HFFc6 (cell line): ENCODE measurements at regions not wholly inside any gene's neighbourhood (a gene's known extent, or its start where the extent isn't known, plus 50 kb on each side); places are given as distances from the start of the nearest gene placed in this dataset.

Experiments
- DNase-seq: peaks from one replicate; pipeline ENCODE4 v3.0.0-alpha.2; 2018
- H3K27ac Mint-ChIP-seq: 2 replicates; pipeline ENCODE4 v1.8.0; 2020; ENCODE audit warnings: mild to moderate bottlenecking, mixed read lengths
- H3K27me3 Mint-ChIP-seq: 2 replicates; pipeline ENCODE4 v1.8.0; 2021; ENCODE audit warnings: mild to moderate bottlenecking, moderate library complexity, mixed read lengths; ENCODE audit not compliant: insufficient read depth
- H3K36me3 Mint-ChIP-seq: 2 replicates; pipeline ENCODE4 v1.8.0; 2021; ENCODE audit warnings: low read depth, mixed read lengths
- H3K4me1 Mint-ChIP-seq: 2 replicates; pipeline ENCODE4 v1.8.0; 2020; ENCODE audit warnings: low read depth, mixed read lengths
- H3K4me3 Mint-ChIP-seq: 2 replicates; pipeline ENCODE4 v1.8.0; 2020; ENCODE audit warnings: mild to moderate bottlenecking, moderate library complexity, mixed read lengths
- H3K9me3 Mint-ChIP-seq: 2 replicates; pipeline ENCODE4 v1.8.0; 2020; ENCODE audit warnings: mild to moderate bottlenecking, mixed read lengths
- CTCF ChIP-seq: fragments of 200-600 bp; sonication (generic); IDR thresholded peaks from 2 replicates; pipeline ENCODE4 v1.5.0; 2021; ENCODE audit warnings: antibody characterized with exemption, mild to moderate bottlenecking

- H3K9me3 Mint-ChIP-seq: peaks cover 28% of the 10 kb centered on the region
- H3K4me3 Mint-ChIP-seq: no peak overlapping the region
- H3K27ac Mint-ChIP-seq: no peak overlapping the region
- DNase-seq: no peak
- H3K27me3 Mint-ChIP-seq: no peaks in the 10 kb centered on the region
- TF ChIP-seq CTCF: no peak
- H3K36me3 Mint-ChIP-seq: no peaks in the 10 kb centered on the region
- no peaks in the 10 kb centered on the region for H3K4me1 Mint-ChIP-seq
Observed at GRCh38 chr3:36165509-36166290, 214.6 kb upstream of the STAC start.

- Mint-ChIP-seq H3K4me3 (no peak overlapping the region), H3K27ac (no peak overlapping the region), H3K4me1 (no peaks in the 10 kb centered on the region), H3K36me3 (no peaks in the 10 kb centered on the region), H3K27me3 (no peaks in the 10 kb centered on the region), H3K9me3 (peaks cover 34% of the 10 kb centered on the region)
- no peak for DNase-seq
- TF ChIP-seq CTCF: no peak
Observed at GRCh38 chr3:36166477-36166876, 213.8 kb upstream of the STAC start.

GRCh38 chr3:36172699-36173098 is 207.6 kb upstream of the STAC start:
- H3K27me3 Mint-ChIP-seq: no peaks in the 10 kb centered on the region; the same call in none of the 2 replicates
- H3K4me1 Mint-ChIP-seq: no peaks in the 10 kb centered on the region
- H3K27ac Mint-ChIP-seq: no peak overlapping the region
- no peaks in the 10 kb centered on the region for H3K36me3 Mint-ChIP-seq
- peaks cover 40% of the 10 kb centered on the region for H3K9me3 Mint-ChIP-seq
- no peak overlapping the region for H3K4me3 Mint-ChIP-seq
- DNase-seq: no peak
- no peak for TF ChIP-seq CTCF

- H3K4me1 Mint-ChIP-seq: no peaks in the 10 kb centered on the region
- no peak for TF ChIP-seq CTCF
- peaks cover 45% of the 10 kb centered on the region for H3K9me3 Mint-ChIP-seq
- no peak overlapping the region for H3K4me3 Mint-ChIP-seq
- DNase-seq: no peak
- H3K36me3 Mint-ChIP-seq: no peaks in the 10 kb centered on the region
- no peak overlapping the region for H3K27ac Mint-ChIP-seq
- no peaks in the 10 kb centered on the region; the same call in none of the 2 replicates for H3K27me3 Mint-ChIP-seq
Observed at GRCh38 chr3:36175113-36175812, 205.0 kb upstream of the STAC start.

- H3K4me1 Mint-ChIP-seq: no peaks in the 10 kb centered on the region
- no peak overlapping the region for H3K4me3 Mint-ChIP-seq
- DNase-seq: no peak
- no peak for TF ChIP-seq CTCF
- no peaks in the 10 kb centered on the region for H3K36me3 Mint-ChIP-seq
- peaks cover 43% of the 10 kb centered on the region for H3K9me3 Mint-ChIP-seq
- H3K27ac Mint-ChIP-seq: no peak overlapping the region
- H3K27me3 Mint-ChIP-seq: no peaks in the 10 kb centered on the region; the same call in none of the 2 replicates
Observed at GRCh38 chr3:36175916-36176461, 204.3 kb upstream of the STAC start.
